ENCODE measurements at regions not wholly inside any gene's neighbourhood (a gene's known extent, or its start where the extent isn't known, plus 50 kb on each side); places are given as distances from the start of the nearest gene placed in this dataset.

DNA sequence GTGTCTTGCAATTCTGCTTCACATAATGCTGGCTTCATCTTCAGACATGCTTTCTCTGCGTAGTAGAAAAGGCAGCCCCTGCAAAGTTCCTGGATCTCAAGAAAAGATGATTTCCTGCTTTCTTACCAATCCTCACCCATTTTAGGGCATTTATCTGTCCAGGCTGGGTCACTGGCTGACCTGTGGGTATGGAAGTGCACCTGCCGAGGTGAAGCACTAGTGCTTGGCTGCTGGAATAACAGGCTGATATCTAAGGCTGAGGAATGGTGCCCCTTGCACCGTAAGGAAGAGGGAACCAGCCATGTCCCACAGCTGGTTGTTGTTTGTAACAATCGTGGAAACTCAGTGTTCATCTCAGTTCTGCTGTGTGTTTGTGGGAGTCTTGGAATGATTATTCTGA is 138.0 kb upstream of the KLF6 start:
- TF ChIP-seq, protein P1, sequence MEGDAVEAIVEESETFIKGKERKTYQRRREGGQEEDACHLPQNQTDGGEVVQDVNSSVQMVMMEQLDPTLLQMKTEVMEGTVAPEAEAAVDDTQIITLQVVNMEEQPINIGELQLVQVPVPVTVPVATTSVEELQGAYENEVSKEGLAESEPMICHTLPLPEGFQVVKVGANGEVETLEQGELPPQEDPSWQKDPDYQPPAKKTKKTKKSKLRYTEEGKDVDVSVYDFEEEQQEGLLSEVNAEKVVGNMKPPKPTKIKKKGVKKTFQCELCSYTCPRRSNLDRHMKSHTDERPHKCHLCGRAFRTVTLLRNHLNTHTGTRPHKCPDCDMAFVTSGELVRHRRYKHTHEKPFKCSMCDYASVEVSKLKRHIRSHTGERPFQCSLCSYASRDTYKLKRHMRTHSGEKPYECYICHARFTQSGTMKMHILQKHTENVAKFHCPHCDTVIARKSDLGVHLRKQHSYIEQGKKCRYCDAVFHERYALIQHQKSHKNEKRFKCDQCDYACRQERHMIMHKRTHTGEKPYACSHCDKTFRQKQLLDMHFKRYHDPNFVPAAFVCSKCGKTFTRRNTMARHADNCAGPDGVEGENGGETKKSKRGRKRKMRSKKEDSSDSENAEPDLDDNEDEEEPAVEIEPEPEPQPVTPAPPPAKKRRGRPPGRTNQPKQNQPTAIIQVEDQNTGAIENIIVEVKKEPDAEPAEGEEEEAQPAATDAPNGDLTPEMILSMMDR (IDR thresholded peaks at IDR 0.05 in 8 of 11, conservative IDR thresholded peaks at IDR 0.05 in 3 of 11), result no peak
- no peak for TF ChIP-seq POLR2AphosphoS5 (IDR thresholded peaks at IDR 0.05)
